Body of pancreas (tissue), 4 donors: ENCODE measurements at regions not wholly inside any gene's neighbourhood (a gene's known extent, or its start where the extent isn't known, plus 50 kb on each side); places are given as distances from the start of the nearest gene placed in this dataset.

Experiments
- ATAC-seq: fragments of 150-250 bp; one replicate; pipeline ENCODE4 v1.9.1; 2016
- DNase-seq, 4 donors: peaks; one replicate each; pipeline ENCODE4 v3.0.0-alpha.2; 2019
- H3K27ac ChIP-seq, 4 donors: fragments of 200-600 bp; sonication (generic); 1 replicate in 3 of 4; 2 replicates in 1 of 4; pipeline versions ENCODE4 v1.5.1 to v1.6.1; 2016 to 2019; ENCODE audit warnings: mild to moderate bottlenecking in 1 of 4, mixed read lengths in 1 of 4, moderate library complexity in 1 of 4
- H3K27me3 ChIP-seq, 2 donors: fragments of 200-600 bp; sonication (generic); one replicate each; pipeline ENCODE4 v1.6.0; 2016; ENCODE audit warnings: mild to moderate bottlenecking in 1 of 2
- H3K36me3 ChIP-seq, 2 donors: fragments of 200-600 bp; sonication (generic); replicated peaks in 1 of 2; 2 replicates each; pipeline ENCODE4 v1.5.1; 2016; ENCODE audit warnings: low read depth in 2 of 2; ENCODE audit not compliant: insufficient read depth in 1 of 2
- H3K4me1 ChIP-seq: fragments of 200-600 bp; sonication (generic); one replicate; pipeline ENCODE4 v1.6.0; 2016
- H3K4me3 ChIP-seq, 2 donors: fragments of 200-600 bp; sonication (generic); 1 replicate in 1 of 2; 2 replicates in 1 of 2; pipeline ENCODE4 v1.5.1; 2016 to 2019
- H3K9me3 ChIP-seq, 3 donors: fragments of 200-600 bp; sonication (generic); 1 replicate in 2 of 3; 2 replicates in 1 of 3; pipeline ENCODE4 v1.5.1; 2016
- CTCF ChIP-seq, 7 experiments: fragments of 450-650 bp in 4 of 7; fragments of 200-600 bp in 3 of 7; sonication (generic) in 3 of 7; IDR thresholded peaks; one replicate each; pipeline ENCODE4 v1.5.1; 2016 to 2019; ENCODE audit warnings: antibody characterized with exemption in 7 of 7
- POLR2A ChIP-seq, 3 donors: fragments of 450-650 bp; IDR thresholded peaks; one replicate each; pipeline ENCODE4 v1.6.1; 2016; ENCODE audit warnings: antibody characterized with exemption in 3 of 3, mild to moderate bottlenecking in 2 of 3
- WGBS, 2 donors: methylation state at CpG; one replicate each; pipeline ENCODE4 v1.1.5; 2017; 5-methylcytosine and 5-hydroxymethylcytosine counted together
- intact Hi-C: fragments of 100-400 bp; cut with DNase I; formaldehyde crosslinking; loops from one replicate; pipeline ENCODE4 v1.15.1; 2023

DNA sequence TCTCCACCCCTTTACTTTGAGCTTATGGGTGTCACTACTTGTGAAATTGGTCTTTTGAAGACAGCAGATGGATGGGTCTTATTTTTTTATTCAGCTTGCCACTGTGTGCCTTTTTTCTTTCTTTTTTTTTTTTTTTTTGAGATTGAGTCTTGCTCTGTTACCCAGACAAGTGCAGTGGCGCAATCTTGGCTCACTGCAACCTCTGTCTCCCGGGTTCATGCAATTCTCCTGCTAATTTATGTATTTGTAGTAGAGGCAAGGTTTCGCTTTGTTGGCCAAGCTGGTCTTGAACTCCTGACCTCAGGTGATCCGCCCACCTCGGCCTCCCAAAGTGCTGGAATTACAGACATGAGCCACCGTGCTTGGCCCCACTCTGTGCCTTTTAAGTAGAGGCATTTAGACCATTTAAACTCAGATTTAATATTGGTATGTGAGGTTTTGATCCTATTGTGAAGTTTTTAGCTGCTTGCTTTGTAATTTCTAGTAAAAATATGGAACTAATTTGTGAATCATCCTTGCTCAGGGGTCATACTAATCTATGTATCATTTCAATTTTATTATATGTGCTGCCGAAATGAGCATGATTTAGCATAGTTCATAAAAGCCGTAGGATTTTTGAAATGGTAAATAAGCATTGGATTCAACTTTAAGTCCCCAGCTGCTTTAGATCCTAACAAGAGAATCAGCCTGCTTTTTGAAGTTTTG, 584.5 kb downstream of the SLITRK1 start:
- Histone ChIP-seq H3K36me3 (no peaks in the 10 kb centered on the region), H3K4me1 (no peaks in the 10 kb centered on the region), H3K27ac (no peak overlapping the region), H3K9me3 (no peaks in the 10 kb centered on the region), H3K27me3 (no peaks in the 10 kb centered on the region), H3K4me3 (no peak overlapping the region)
- TF ChIP-seq CTCF (IDR thresholded peaks at IDR 0.05), result no peak
- no peak for TF ChIP-seq POLR2A (IDR thresholded peaks at IDR 0.05)
- WGBS, 2 donors, result 75% methylated on average over 8 of the region's 8 CpGs
- no peak for ATAC-seq
- intact Hi-C loops, result no loop called here
- DNase-seq, result no peak

- Histone ChIP-seq H3K4me1 (no peaks in the 10 kb centered on the region), H3K9me3 (no peaks in the 10 kb centered on the region), H3K27ac (no peak overlapping the region), H3K36me3 (no peaks in the 10 kb centered on the region), H3K4me3 (no peak overlapping the region), H3K27me3 (no peaks in the 10 kb centered on the region)
- intact Hi-C loops, result no loop called here
- ATAC-seq (no peak), DNase-seq (no peak)
- no peak for TF ChIP-seq CTCF (IDR thresholded peaks at IDR 0.05)
Measured at GRCh38 chr13:83295686-83296085, 586.6 kb downstream of the SLITRK1 start.

DNA sequence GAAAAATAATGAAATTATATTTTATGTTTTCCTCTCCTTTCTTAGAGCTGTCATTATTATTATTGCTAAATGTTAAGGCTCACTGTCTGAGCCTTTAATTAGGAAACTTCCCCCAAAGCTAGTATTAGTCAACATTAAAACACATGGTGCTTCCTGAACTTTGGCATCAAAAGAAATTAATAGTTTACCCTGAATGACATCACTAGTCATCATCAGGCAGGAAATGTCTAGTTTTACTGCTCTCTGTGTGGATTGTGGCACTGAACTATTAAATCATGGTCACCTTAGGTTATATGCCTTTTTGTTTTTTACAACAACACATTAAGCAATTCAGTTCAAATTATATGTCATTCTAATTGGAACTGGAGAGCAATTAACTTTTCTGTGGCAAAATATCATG, 595.5 kb downstream of the SLITRK1 start:
- intact Hi-C loops, result no loop called here
- no peak for ATAC-seq
- H3K27me3 ChIP-seq, result no peaks in the 10 kb centered on the region
- no peaks in the 10 kb centered on the region for H3K9me3 ChIP-seq
- H3K4me3 ChIP-seq, result no peak overlapping the region
- no peaks in the 10 kb centered on the region for H3K4me1 ChIP-seq
- DNase-seq, result no peak
- TF ChIP-seq POLR2A (IDR thresholded peaks at IDR 0.05), result no peak
- TF ChIP-seq CTCF (IDR thresholded peaks at IDR 0.05), result no peak
- H3K27ac ChIP-seq, result no peak overlapping the region
- H3K36me3 ChIP-seq, result no peaks in the 10 kb centered on the region

DNA sequence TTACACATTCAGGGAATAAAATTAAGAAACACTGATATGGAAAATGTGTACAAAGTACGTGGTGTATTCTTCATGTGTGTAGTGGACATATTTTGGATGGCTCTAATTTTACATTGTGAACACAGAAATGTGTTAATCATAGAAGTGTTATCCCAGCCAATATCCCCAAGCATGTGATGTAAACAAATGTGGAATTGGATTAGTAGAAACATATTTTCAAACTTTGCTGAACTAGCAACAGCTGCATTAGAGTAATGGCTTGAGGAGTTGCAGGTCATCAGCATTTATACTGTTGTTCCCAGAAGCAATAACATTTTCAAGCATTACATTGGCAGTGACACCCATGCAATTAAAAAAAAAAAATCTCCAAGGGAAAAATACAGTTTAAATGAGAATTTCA, 600.6 kb downstream of the SLITRK1 start:
- no peaks in the 10 kb centered on the region for H3K9me3 ChIP-seq
- H3K27me3 ChIP-seq, result no peaks in the 10 kb centered on the region
- H3K4me3 ChIP-seq, result no peak overlapping the region
- WGBS, 2 donors, result 78 to 87% methylated on average over 1 of the region's 1 CpG
- intact Hi-C loops, result no loop called here
- ATAC-seq, result no peak
- H3K36me3 ChIP-seq, result no peaks in the 10 kb centered on the region
- no peaks in the 10 kb centered on the region for H3K4me1 ChIP-seq
- no peak overlapping the region for H3K27ac ChIP-seq
- DNase-seq, result no peak
- TF ChIP-seq CTCF (IDR thresholded peaks at IDR 0.05) (no peak), POLR2A (IDR thresholded peaks at IDR 0.05) (no peak)

- Histone ChIP-seq H3K27me3 (no peaks in the 10 kb centered on the region), H3K9me3 (no peaks in the 10 kb centered on the region), H3K4me1 (no peaks in the 10 kb centered on the region), H3K4me3 (no peak overlapping the region), H3K27ac (no peak overlapping the region), H3K36me3 (no peaks in the 10 kb centered on the region)
- ATAC-seq (no peak), DNase-seq (no peak)
- intact Hi-C loops, result no loop called here
- TF ChIP-seq POLR2A (IDR thresholded peaks at IDR 0.05) (no peak), CTCF (IDR thresholded peaks at IDR 0.05) (no peak)
Measured at GRCh38 chr13:83274679-83275078, 607.6 kb downstream of the SLITRK1 start.
